GM23338 (cell line): ENCODE measurements at regions not wholly inside any gene's neighbourhood (a gene's known extent, or its start where the extent isn't known, plus 50 kb on each side); places are given as distances from the start of the nearest gene placed in this dataset.

ENCODE experiments used
- CREB1 ChIP-seq: fragments of 250-450 bp; sonication (Bioruptor Pico); IDR thresholded peaks from 2 replicates; pipeline ENCODE4 v1.5.0; 2020; ENCODE audit warnings: low read depth, mild to moderate bottlenecking, moderate library complexity
- CTCF ChIP-seq, 2 experiments: fragments of 200-600 bp in 1 of 2; sonication (generic) in 1 of 2; conservative IDR thresholded peaks; 2 replicates each; pipeline versions ENCODE4 v1.5.1 to v1.6.1; 2016 to 2017; ENCODE audit warnings: antibody characterized with exemption in 2 of 2, low read depth in 2 of 2, mild to moderate bottlenecking in 2 of 2, moderate library complexity in 1 of 2
- ETS1 ChIP-seq: IDR thresholded peaks from 2 replicates; pipeline ENCODE4 v1.6.1; 2016; ENCODE audit warnings: antibody characterized with exemption
- EZH2 ChIP-seq: fragments of 200-600 bp; sonication (generic); IDR thresholded peaks from one replicate; pipeline ENCODE4 v1.8.0; 2017; ENCODE audit warnings: antibody characterized with exemption, mild to moderate bottlenecking, low read depth; ENCODE audit not compliant: unreplicated experiment
- EZH2phosphoT487 ChIP-seq: fragments of 200-600 bp; sonication (generic); IDR thresholded peaks from one replicate; pipeline ENCODE4 v1.8.1; 2018; ENCODE audit warnings: antibody characterized with exemption; ENCODE audit not compliant: unreplicated experiment
- JUNB ChIP-seq: IDR thresholded peaks from one replicate; pipeline ENCODE4 v1.6.1; 2016; ENCODE audit warnings: antibody characterized with exemption; ENCODE audit not compliant: unreplicated experiment
- POLR2AphosphoS5 ChIP-seq: IDR thresholded peaks from 2 replicates; pipeline ENCODE4 v1.6.1; 2016; ENCODE audit warnings: antibody characterized with exemption, low read depth
- REST ChIP-seq: IDR thresholded peaks from one replicate; pipeline ENCODE4 v1.6.1; 2018; ENCODE audit warnings: antibody characterized with exemption; ENCODE audit not compliant: unreplicated experiment

GRCh38 chr7:136179154-136179553 lies 202.0 kb upstream of the MTPN start:
- TF ChIP-seq CTCF (conservative IDR thresholded peaks at IDR 0.05; ENCODE audit: low read depth in 2 of 2) (no peak), REST (no peak), POLR2AphosphoS5 (no peak), CREB1 (CRISPR knock-in tag) (no peak), EZH2phosphoT487 (no peak), EZH2 (no peak), ETS1 (no peak), JUNB (no peak)
